ENCODE measurements at regions not wholly inside any gene's neighbourhood (a gene's known extent, or its start where the extent isn't known, plus 50 kb on each side); places are given as distances from the start of the nearest gene placed in this dataset.

DNA sequence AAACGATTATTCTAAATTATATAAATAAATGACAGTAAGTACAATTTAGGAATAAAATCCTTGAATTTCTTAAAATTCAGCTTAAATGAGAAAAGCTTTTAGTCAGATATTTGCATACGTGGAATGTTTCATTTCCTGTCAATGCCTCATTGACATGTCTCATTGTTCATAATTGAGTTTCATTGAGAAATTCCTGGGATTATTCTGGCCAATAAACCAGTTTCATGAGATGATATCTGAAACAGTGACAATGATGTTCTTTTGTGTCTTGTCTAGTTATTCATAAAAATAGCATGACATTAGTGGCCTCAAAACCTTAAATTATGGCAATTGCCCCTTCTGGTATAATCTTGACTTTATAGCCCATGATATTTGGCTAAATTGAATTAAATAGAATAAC lies 95.8 kb downstream of the DKK1 start:
- TF ChIP-seq, protein P1, sequence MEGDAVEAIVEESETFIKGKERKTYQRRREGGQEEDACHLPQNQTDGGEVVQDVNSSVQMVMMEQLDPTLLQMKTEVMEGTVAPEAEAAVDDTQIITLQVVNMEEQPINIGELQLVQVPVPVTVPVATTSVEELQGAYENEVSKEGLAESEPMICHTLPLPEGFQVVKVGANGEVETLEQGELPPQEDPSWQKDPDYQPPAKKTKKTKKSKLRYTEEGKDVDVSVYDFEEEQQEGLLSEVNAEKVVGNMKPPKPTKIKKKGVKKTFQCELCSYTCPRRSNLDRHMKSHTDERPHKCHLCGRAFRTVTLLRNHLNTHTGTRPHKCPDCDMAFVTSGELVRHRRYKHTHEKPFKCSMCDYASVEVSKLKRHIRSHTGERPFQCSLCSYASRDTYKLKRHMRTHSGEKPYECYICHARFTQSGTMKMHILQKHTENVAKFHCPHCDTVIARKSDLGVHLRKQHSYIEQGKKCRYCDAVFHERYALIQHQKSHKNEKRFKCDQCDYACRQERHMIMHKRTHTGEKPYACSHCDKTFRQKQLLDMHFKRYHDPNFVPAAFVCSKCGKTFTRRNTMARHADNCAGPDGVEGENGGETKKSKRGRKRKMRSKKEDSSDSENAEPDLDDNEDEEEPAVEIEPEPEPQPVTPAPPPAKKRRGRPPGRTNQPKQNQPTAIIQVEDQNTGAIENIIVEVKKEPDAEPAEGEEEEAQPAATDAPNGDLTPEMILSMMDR (IDR thresholded peaks at IDR 0.05) = no peak
- no peak for TF ChIP-seq POLR2A (IDR thresholded peaks at IDR 0.05)
